Activated CD8-positive, alpha-beta T cell treated with anti-CD3 and anti-CD28 coated beads, Interleukin-2, amount 10 ng/mL, durations not matched to agents 7 days and 5 days (primary cell): ENCODE measurements at regions not wholly inside any gene's neighbourhood (a gene's known extent, or its start where the extent isn't known, plus 50 kb on each side); places are given as distances from the start of the nearest gene placed in this dataset.

Source experiments
- ATAC-seq: fragments of 150-1000 bp; cut with Tn5 transposase; one replicate; pipeline ENCODE4 v1.10.0; 2021; ENCODE audit warnings: moderate library complexity
- CTCF ChIA-PET: fragments of 350-600 bp; sonication (Branson Sonifier 250); formaldehyde crosslinking; loops from one replicate; lab custom pipeline; 2021; ENCODE audit warnings: antibody characterized with exemption; lab: Charles Lee
- POLR2A ChIA-PET: fragments of 350-600 bp; sonication (Branson Sonifier 250); formaldehyde crosslinking; loops from one replicate; lab custom pipeline; 2021; ENCODE audit warnings: antibody characterized with exemption; lab: Charles Lee
- DNase-seq: peaks from one replicate; pipeline ENCODE4 v3.0.0-alpha.2; 2020
- H3K27ac Mint-ChIP-seq: one replicate; pipeline ENCODE4 v1.8.0; 2021; ENCODE audit warnings: mild to moderate bottlenecking, mixed read lengths
- H3K27me3 Mint-ChIP-seq: one replicate; pipeline ENCODE4 v1.8.0; 2021; ENCODE audit warnings: low read depth, mixed read lengths
- H3K36me3 Mint-ChIP-seq: one replicate; pipeline ENCODE4 v1.8.0; 2021; ENCODE audit warnings: low read depth, mixed read lengths
- H3K4me1 Mint-ChIP-seq: one replicate; pipeline ENCODE4 v1.8.0; 2021; ENCODE audit warnings: low read depth, mixed read lengths
- H3K4me3 Mint-ChIP-seq: one replicate; pipeline ENCODE4 v1.8.0; 2021; ENCODE audit warnings: mild to moderate bottlenecking, mixed read lengths
- H3K9me3 Mint-ChIP-seq: one replicate; pipeline ENCODE4 v1.8.0; 2022; ENCODE audit warnings: mixed read lengths; ENCODE audit not compliant: insufficient read depth

GRCh38 chr5:54680998-54681397 is 163.4 kb downstream of the SNX18 start:
- Mint-ChIP-seq H3K4me1 (peaks cover 15% of the 10 kb centered on the region), H3K4me3 (no peak overlapping the region), H3K27me3 (peaks cover 6% of the 10 kb centered on the region), H3K36me3 (peaks cover 3% of the 10 kb centered on the region), H3K27ac (no peak overlapping the region), H3K9me3 (peaks cover 7% of the 10 kb centered on the region)
- no peak for DNase-seq
- no peak for ATAC-seq
- CTCF ChIA-PET = interaction anchor here (1.3 kb wide), 1 partner anchor 22 kb away, joined by 3 read pairs; no protein-coding TSS in a partner anchor
- POLR2A ChIA-PET = no interaction called here

DNA sequence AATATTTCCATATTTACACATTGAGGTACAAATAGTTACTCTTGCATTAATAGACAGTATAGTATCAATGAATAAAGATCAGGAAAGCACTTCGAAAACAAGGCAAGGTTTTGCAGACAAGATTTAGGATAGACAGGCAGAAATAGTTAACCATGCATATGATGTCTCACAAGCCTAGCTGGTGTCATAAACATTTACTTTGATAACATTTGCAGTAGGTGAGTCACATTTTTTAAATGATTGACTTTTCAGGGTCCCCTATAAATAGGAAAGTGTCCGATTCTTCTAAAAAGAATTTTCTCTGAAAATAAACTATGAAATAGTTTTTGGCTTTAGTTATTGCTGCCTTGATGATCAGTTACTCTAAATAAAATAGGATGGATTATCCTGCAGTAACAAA is 162.1 kb downstream of the SNX18 start:
- Mint-ChIP-seq H3K9me3 (peaks cover 7% of the 10 kb centered on the region), H3K36me3 (peaks cover 3% of the 10 kb centered on the region), H3K27ac (no peak overlapping the region), H3K27me3 (peaks cover 6% of the 10 kb centered on the region), H3K4me1 (peaks cover 19% of the 10 kb centered on the region), H3K4me3 (no peak overlapping the region)
- ChIA-PET POLR2A (no interaction called here), CTCF (no interaction called here)
- no peak for ATAC-seq
- no peak for DNase-seq

DNA sequence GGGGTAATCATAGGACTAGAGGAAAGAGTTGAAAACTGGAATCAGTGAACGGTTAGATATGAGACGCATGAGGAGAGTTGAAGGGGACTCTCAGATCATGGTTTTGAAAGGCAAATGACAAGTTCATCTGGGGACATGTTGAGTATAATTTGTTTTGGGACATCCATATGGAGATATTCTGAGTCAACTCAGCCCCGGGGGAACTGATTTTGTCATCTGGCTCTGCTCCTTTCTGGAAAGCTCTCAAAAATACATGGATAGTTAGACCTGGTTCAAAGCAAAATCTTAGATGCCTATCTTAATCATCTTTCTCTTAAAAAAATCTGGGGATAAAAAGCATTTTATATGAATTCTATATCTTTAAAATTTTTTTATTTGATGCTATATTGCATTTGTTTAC is 161.2 kb downstream of the SNX18 start:
- no peak overlapping the region for H3K4me3 Mint-ChIP-seq
- no peak for DNase-seq
- POLR2A ChIA-PET = no interaction called here
- peaks cover 3% of the 10 kb centered on the region for H3K36me3 Mint-ChIP-seq
- peaks cover 29% of the 10 kb centered on the region for H3K4me1 Mint-ChIP-seq
- ATAC-seq = no peak
- H3K27ac Mint-ChIP-seq = no peak overlapping the region
- peaks cover 6% of the 10 kb centered on the region for H3K27me3 Mint-ChIP-seq
- CTCF ChIA-PET = no interaction called here
- H3K9me3 Mint-ChIP-seq = peaks cover 7% of the 10 kb centered on the region

DNA sequence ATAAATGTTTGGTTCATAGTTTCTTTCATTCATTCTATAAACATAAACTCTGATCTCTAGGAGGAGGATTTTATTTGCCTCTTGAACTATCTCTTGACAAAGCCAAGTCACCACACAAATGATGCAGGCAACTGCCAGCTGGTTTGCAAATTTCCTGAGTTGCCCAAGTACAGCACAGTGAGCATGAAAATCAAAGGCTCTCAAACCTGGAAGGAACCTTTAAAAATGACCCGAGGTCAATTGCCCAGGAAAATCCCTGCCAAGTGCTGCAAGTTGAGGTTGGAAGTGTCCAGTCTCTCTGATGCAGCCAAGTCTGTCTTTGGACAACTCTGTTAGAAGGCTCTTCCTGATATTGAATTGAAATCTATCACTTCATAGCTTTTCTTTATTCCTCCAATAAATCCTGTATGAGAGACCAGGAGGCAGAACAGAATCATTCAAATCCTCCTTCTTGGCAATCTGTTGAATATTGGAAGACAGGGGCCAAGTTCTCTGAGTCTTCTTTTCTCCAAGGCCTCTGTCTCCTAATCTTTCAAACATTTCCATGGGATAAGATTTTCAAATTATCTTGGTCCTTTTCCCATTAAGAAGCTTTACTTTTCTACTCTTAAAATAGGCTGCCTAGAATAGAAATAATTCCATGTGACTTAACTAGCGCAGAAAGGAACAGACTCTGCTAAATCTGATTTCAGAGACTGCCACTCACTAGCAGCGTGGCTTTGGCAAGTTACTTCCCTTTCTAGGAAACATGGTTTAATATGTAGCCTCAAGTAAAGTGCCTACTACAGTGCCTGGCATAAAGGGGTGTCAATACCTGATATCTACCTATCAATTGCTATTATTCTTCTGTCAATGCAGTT is 159.2 kb downstream of the SNX18 start:
- ChIA-PET POLR2A (no interaction called here), CTCF (interaction anchor here (0.6 to 1.6 kb wide), 3 partner anchors 12 to 168 kb away, joined by 3 to 4 read pairs (median 3); no protein-coding TSS in a partner anchor)
- H3K4me1 Mint-ChIP-seq = peaks cover 49% of the 10 kb centered on the region
- H3K36me3 Mint-ChIP-seq = peaks cover 10% of the 10 kb centered on the region
- H3K4me3 Mint-ChIP-seq = no peak overlapping the region
- H3K27me3 Mint-ChIP-seq = no peaks in the 10 kb centered on the region
- peaks cover 8% of the 10 kb centered on the region for H3K9me3 Mint-ChIP-seq
- DNase-seq (no peak), ATAC-seq (no peak)
- H3K27ac Mint-ChIP-seq = no peak overlapping the region

DNA sequence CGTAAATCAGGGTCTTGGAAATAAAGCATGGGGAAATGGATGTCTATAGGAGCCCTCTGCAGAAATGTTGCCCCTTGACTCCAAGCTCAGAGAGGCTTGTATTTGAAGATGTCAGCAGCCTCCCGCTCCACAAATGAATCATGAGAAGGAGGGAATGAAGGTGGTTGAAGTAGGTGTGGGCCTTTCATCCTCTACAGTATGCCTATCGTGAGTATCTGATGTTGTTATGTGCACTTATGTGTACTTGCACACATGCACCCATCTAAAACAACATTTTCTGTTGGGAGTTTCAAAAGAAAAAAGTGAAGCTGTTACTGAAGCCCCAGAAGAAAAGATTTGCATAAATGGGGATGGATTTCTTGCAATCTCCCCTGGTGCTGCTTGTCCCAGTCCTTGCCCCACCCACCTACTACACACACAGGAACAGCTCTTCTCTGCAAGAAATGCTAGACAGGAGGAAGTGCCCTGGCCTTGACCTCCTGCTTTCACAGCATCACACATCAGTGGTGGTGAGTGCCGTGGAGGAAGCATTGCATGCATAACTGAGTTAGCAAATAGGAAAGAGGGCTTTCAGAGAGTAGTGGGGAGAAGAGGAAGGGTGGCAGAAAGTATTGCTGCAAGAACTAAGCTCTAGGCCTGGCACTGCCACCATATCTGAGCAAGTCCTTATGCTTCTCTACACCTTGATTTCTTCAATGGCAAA is 156.1 kb downstream of the SNX18 start:
- POLR2A ChIA-PET = interaction anchor here (0.6 to 2.3 kb wide), 6 partner anchors 16 to 634 kb away, joined by 3 to 7 read pairs (median 3); partner anchors contain the start of genes DHX29, MTREX and SNX18

DNA sequence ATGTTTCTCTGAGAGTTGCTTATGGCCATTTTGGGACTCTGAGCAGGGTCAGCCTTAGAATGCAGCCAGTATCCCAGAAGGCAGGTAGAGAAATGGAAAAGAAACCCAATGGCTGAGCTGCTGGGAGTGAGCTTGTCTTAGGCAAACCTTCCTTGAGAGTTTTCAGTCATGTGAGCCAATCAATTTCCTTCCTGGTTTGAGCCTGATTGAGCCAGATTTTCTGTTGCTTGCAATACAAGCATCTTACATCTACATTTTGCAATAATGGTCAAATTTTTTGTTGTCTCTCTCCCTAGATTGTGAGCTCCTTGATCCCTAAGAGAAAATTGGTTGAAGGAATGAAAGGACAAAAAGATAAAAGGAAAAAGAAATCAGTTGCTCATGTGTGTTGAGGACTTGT is 155.3 kb downstream of the SNX18 start:
- POLR2A ChIA-PET = interaction anchor here (1.3 to 2.3 kb wide), 3 partner anchors 63 to 156 kb away, joined by 3 to 7 read pairs (median 4); partner anchors contain the start of gene SNX18
- H3K36me3 Mint-ChIP-seq = peaks cover 22% of the 10 kb centered on the region
- no peak overlapping the region for H3K27ac Mint-ChIP-seq
- CTCF ChIA-PET = interaction anchor here (1.0 to 2.4 kb wide), 5 partner anchors 14 to 172 kb away, joined by 3 to 7 read pairs (median 5); no protein-coding TSS in a partner anchor
- H3K4me1 Mint-ChIP-seq = peaks cover 75% of the 10 kb centered on the region
- ATAC-seq (no peak), DNase-seq (no peak)
- H3K27me3 Mint-ChIP-seq = no peaks in the 10 kb centered on the region
- no peak overlapping the region for H3K4me3 Mint-ChIP-seq
- peaks cover 13% of the 10 kb centered on the region for H3K9me3 Mint-ChIP-seq

More for the DNA sequence above, 156.1 kb downstream of the SNX18 start:
- Mint-ChIP-seq H3K27ac (peak overlapping the region; percentile 33), H3K4me1 (peaks cover 72% of the 10 kb centered on the region), H3K4me3 (no peak overlapping the region), H3K9me3 (peaks cover 13% of the 10 kb centered on the region), H3K27me3 (no peaks in the 10 kb centered on the region), H3K36me3 (peaks cover 15% of the 10 kb centered on the region)
- DNase-seq (peak; percentile 74), ATAC-seq (peak; percentile 89)
- CTCF ChIA-PET = interaction anchor here (1.0 to 2.4 kb wide), 6 partner anchors 14 to 171 kb away, joined by 3 to 7 read pairs (median 5); no protein-coding TSS in a partner anchor

DNA sequence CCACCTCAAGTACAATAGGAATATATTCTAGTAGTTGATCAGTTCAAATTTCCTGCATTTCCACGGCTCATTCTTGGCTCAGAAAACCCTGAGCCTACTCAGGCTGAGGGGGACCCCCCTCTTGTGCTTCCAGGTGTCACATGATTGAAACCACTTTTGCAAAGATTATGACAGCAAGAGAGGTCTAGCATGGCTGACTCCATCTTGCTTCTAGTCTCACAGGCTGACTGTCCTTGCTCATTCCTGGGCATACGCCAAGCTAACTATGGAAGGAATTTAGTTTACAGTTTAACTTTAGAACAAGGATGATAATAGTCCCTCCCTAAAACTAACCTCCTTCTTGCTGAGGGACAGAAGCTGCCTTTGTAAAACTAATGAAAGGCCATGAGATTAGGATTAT is 154.1 kb downstream of the SNX18 start:
- peaks cover 24% of the 10 kb centered on the region for H3K36me3 Mint-ChIP-seq

GRCh38 chr5:54671111-54671531 is 153.6 kb downstream of the SNX18 start:
- CTCF ChIA-PET = interaction anchor here (1.2 kb wide), 1 partner anchor 83 kb away, joined by 3 read pairs; no protein-coding TSS in a partner anchor
- Mint-ChIP-seq H3K4me3 (no peak overlapping the region), H3K9me3 (peaks cover 13% of the 10 kb centered on the region), H3K36me3 (peaks cover 26% of the 10 kb centered on the region), H3K27me3 (no peaks in the 10 kb centered on the region), H3K27ac (no peak overlapping the region), H3K4me1 (peaks cover 65% of the 10 kb centered on the region)
- ATAC-seq (no peak), DNase-seq (no peak)
- POLR2A ChIA-PET = no interaction called here

More for the DNA sequence above, 154.1 kb downstream of the SNX18 start:
- no peak overlapping the region for H3K27ac Mint-ChIP-seq
- ChIA-PET POLR2A (no interaction called here), CTCF (no interaction called here)
- H3K4me3 Mint-ChIP-seq = no peak overlapping the region
- ATAC-seq (no peak), DNase-seq (no peak)
- H3K27me3 Mint-ChIP-seq = no peaks in the 10 kb centered on the region
- H3K9me3 Mint-ChIP-seq = peaks cover 13% of the 10 kb centered on the region
- peaks cover 70% of the 10 kb centered on the region for H3K4me1 Mint-ChIP-seq

DNA sequence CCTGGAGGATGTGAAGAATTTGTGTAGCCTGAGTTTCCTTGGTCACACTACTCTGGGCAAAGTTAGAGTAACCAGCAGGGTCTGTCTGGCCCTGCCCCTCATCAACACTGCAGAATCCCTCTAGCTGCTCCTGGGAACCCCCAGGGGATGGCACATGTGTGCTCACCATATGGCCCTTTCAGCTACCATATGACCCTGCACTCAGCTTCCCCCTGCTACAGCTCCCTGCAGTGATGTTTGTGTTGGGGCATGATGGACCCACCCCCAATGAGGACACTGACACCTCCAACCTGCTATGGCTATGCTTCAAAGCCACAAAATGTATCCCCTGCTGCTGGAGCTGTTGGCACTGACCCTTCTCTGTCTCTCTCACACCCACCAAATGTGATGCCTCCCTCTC is 152.7 kb downstream of the SNX18 start:
- H3K27me3 Mint-ChIP-seq = no peaks in the 10 kb centered on the region
- POLR2A ChIA-PET = no interaction called here
- H3K9me3 Mint-ChIP-seq = peaks cover 13% of the 10 kb centered on the region
- peaks cover 65% of the 10 kb centered on the region for H3K4me1 Mint-ChIP-seq
- DNase-seq (no peak), ATAC-seq (no peak)
- peak overlapping the region; percentile 68 for H3K27ac Mint-ChIP-seq
- no peak overlapping the region for H3K4me3 Mint-ChIP-seq
- peaks cover 26% of the 10 kb centered on the region for H3K36me3 Mint-ChIP-seq
- CTCF ChIA-PET = interaction anchor here (0.7 to 1.2 kb wide), 2 partner anchors 10 to 82 kb away, joined by 3 read pairs; no protein-coding TSS in a partner anchor

GRCh38 chr5:54669845-54670244 is 152.3 kb downstream of the SNX18 start:
- DNase-seq (no peak), ATAC-seq (no peak)
- Mint-ChIP-seq H3K9me3 (peaks cover 13% of the 10 kb centered on the region), H3K36me3 (peaks cover 26% of the 10 kb centered on the region), H3K4me3 (peak overlapping the region; percentile 12), H3K27ac (no peak overlapping the region), H3K4me1 (peaks cover 63% of the 10 kb centered on the region), H3K27me3 (no peaks in the 10 kb centered on the region)
- POLR2A ChIA-PET = no interaction called here
- CTCF ChIA-PET = interaction anchor here (0.7 to 1.2 kb wide), 2 partner anchors 10 to 81 kb away, joined by 3 read pairs; no protein-coding TSS in a partner anchor

- ATAC-seq (no peak), DNase-seq (no peak)
- Mint-ChIP-seq H3K4me3 (no peak overlapping the region), H3K27ac (no peak overlapping the region), H3K4me1 (peaks cover 58% of the 10 kb centered on the region), H3K9me3 (peaks cover 13% of the 10 kb centered on the region), H3K27me3 (no peaks in the 10 kb centered on the region), H3K36me3 (peaks cover 26% of the 10 kb centered on the region)
- POLR2A ChIA-PET = no interaction called here
- CTCF ChIA-PET = no interaction called here
Measured at GRCh38 chr5:54669285-54669684, 151.7 kb downstream of the SNX18 start.
